Peyer's patch (tissue), 4 donors: ENCODE measurements at regions not wholly inside any gene's neighbourhood (a gene's known extent, or its start where the extent isn't known, plus 50 kb on each side); places are given as distances from the start of the nearest gene placed in this dataset.

Experiments
- CTCF ChIP-seq, 6 experiments: fragments of 450-650 bp in 4 of 6; fragments of 200-600 bp in 2 of 6; sonication (generic) in 1 of 6; IDR thresholded peaks; one replicate each; pipeline ENCODE4 v1.5.1; 2017 to 2019; ENCODE audit warnings: antibody characterized with exemption in 6 of 6, mild to moderate bottlenecking in 3 of 6, moderate library complexity in 1 of 6
- POLR2A ChIP-seq, 2 donors: fragments of 450-650 bp; IDR thresholded peaks; one replicate each; pipeline ENCODE4 v1.5.1; 2017; ENCODE audit warnings: antibody characterized with exemption in 2 of 2, mild to moderate bottlenecking in 2 of 2, moderate library complexity in 2 of 2

GRCh38 chr1:209343511-209343910 is 240.0 kb upstream of the CAMK1G start:
- no peak for TF ChIP-seq CTCF (IDR thresholded peaks at IDR 0.05)
- no peak for TF ChIP-seq POLR2A (IDR thresholded peaks at IDR 0.05)
